Vagina (tissue), 2 donors: ENCODE measurements at regions not wholly inside any gene's neighbourhood (a gene's known extent, or its start where the extent isn't known, plus 50 kb on each side); places are given as distances from the start of the nearest gene placed in this dataset.
A peak's percentile ranks its signal among the peaks of the same experiment; 100 is the strongest.

Source experiments
- POLR2AphosphoS5 ChIP-seq, 2 donors: sonication (generic); formaldehyde crosslinking; IDR thresholded peaks; one replicate each; pipeline ENCODE4 v1.9.0; 2017; ENCODE audit warnings: antibody characterized with exemption in 2 of 2, mild to moderate bottlenecking in 2 of 2, low read depth in 1 of 2; ENCODE audit not compliant: insufficient read depth in 1 of 2
- TF ChIP-seq, protein P1 (sequence below), 3 experiments: fragments of 450-650 bp in 2 of 3; fragments of 200-600 bp in 1 of 3; sonication (generic) in 1 of 3; IDR thresholded peaks; one replicate each; pipeline ENCODE4 v1.5.1; 2017 to 2019; ENCODE audit warnings: antibody characterized with exemption in 3 of 3, mild to moderate bottlenecking in 2 of 3, moderate library complexity in 2 of 3

DNA sequence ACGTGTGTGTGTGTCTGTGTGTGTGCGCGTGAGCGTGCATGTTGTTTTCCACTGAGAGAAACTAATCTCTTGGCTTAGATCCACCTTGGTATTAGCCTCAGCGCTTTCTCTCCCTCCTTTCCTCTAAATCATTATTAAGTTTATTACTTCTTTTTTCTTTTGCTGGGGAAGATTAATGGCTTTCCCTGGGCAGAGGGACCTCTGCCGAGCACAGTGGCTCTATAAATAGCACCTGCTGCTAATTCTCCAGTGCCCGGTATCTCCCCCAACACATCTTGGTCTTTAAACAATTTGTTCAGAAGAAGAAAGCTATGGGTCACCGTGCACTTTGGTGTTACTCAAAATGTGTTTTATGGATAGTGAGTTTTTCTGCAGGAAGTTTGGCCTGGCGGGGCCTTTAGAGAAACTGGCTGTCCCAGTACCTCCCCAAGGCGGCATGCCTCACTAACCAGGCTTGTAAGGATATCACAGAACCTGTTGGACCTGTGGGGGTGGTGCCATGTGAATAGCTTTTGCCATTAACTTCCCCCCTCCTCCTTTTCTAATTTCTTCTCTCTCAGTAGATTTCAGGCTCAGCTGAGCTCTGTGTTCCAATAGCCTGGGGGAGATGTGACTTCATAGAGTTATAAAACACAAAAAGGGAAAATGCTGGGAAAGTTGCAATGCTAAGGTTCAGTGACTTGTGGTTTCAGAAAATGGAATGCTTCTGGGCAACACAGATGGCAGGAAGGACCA is 70.1 kb upstream of the RAB11FIP2 start:
- TF ChIP-seq, protein P1, sequence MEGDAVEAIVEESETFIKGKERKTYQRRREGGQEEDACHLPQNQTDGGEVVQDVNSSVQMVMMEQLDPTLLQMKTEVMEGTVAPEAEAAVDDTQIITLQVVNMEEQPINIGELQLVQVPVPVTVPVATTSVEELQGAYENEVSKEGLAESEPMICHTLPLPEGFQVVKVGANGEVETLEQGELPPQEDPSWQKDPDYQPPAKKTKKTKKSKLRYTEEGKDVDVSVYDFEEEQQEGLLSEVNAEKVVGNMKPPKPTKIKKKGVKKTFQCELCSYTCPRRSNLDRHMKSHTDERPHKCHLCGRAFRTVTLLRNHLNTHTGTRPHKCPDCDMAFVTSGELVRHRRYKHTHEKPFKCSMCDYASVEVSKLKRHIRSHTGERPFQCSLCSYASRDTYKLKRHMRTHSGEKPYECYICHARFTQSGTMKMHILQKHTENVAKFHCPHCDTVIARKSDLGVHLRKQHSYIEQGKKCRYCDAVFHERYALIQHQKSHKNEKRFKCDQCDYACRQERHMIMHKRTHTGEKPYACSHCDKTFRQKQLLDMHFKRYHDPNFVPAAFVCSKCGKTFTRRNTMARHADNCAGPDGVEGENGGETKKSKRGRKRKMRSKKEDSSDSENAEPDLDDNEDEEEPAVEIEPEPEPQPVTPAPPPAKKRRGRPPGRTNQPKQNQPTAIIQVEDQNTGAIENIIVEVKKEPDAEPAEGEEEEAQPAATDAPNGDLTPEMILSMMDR (IDR thresholded peaks at IDR 0.05) = no peak
- peak in 1 of 2 donors; percentile 26 for TF ChIP-seq POLR2AphosphoS5 (IDR thresholded peaks at IDR 0.05; ENCODE audit: insufficient read depth in 1 of 2, low read depth in 1 of 2)
